IMR-90 (cell line): ENCODE measurements at regions not wholly inside any gene's neighbourhood (a gene's known extent, or its start where the extent isn't known, plus 50 kb on each side); places are given as distances from the start of the nearest gene placed in this dataset.

Experiments
- ATAC-seq: fragments of 200-7000 bp; cut with Tn5 transposase; 2 replicates; pipeline ENCODE4 v1.9.1; 2020; ENCODE audit warnings: low read depth, mild to moderate bottlenecking, moderate library complexity
- BruUV-seq: library from RNA; stranded (reverse); fragments of 400-500 nt; replicated peaks from 2 replicates; lab custom pipeline; 2021; lab: Mats Ljungman, UMichigan
- CTCF ChIA-PET: fragments of 300-600 bp; formaldehyde crosslinking; extraction: SDS; loops from one replicate; lab custom pipeline; 2021; ENCODE audit warnings: antibody characterized with exemption; lab: Yijun Ruan, JAX
- POLR2A ChIA-PET: fragments of 300-600 bp; sonication (Branson Sonifier 250); formaldehyde crosslinking; loops from one replicate; lab custom pipeline; 2022; ENCODE audit warnings: antibody characterized with exemption; ENCODE audit not compliant: unreplicated experiment; lab: Charles Lee
- DNase-seq: peaks from one replicate; pipeline ENCODE4 v3.0.0; 2013
- H2AFZ ChIP-seq: replicated peaks from 2 replicates; pipeline ENCODE3; 2013; ENCODE audit warnings: low read length, mild to moderate bottlenecking; ENCODE audit not compliant: poor library complexity
- H2AK5ac ChIP-seq: 2 replicates; pipeline ENCODE4 v1.6.1; 2013; ENCODE audit warnings: low read depth, low read length, inconsistent platforms
- H2AK9ac ChIP-seq: replicated peaks from 2 replicates; pipeline ENCODE3; 2013; ENCODE audit warnings: mild to moderate bottlenecking, low read depth, low read length, moderate library complexity; ENCODE audit not compliant: poor library complexity
- H2BK120ac ChIP-seq: 2 replicates; pipeline ENCODE4 v1.6.1; 2013; ENCODE audit warnings: low read depth, low read length, inconsistent platforms
- H2BK15ac ChIP-seq: 3 replicates; pipeline ENCODE4 v1.6.1; 2013; ENCODE audit warnings: low read depth, low read length, inconsistent platforms
- H2BK20ac ChIP-seq: 2 replicates; pipeline ENCODE4 v1.6.1; 2013; ENCODE audit warnings: low read depth, mild to moderate bottlenecking, inconsistent platforms, low read length, moderate library complexity
- H2BK5ac ChIP-seq: 2 replicates; pipeline ENCODE4 v1.6.1; 2013; ENCODE audit warnings: mild to moderate bottlenecking, low read depth, low read length, inconsistent platforms; ENCODE audit not compliant: poor library complexity, severe bottlenecking
- H3K14ac ChIP-seq: replicated peaks from 2 replicates; pipeline ENCODE4 v1.6.1; 2013; ENCODE audit warnings: low read depth, low read length, inconsistent platforms
- H3K18ac ChIP-seq: 2 replicates; pipeline ENCODE4 v1.6.1; 2013; ENCODE audit warnings: low read depth, low read length, control low read depth
- H3K23ac ChIP-seq: 2 replicates; pipeline ENCODE4 v1.6.1; 2013; ENCODE audit warnings: low read depth, low read length, inconsistent platforms
- H3K27ac ChIP-seq: 2 replicates; pipeline ENCODE4 v1.5.1; 2013; ENCODE audit warnings: mild to moderate bottlenecking, control low read depth, low read length; ENCODE audit not compliant: insufficient read depth
- H3K27me3 ChIP-seq: 2 replicates; pipeline ENCODE4 v1.6.1; 2013; ENCODE audit warnings: low read length; ENCODE audit not compliant: control insufficient read depth, insufficient read depth
- H3K36me3 ChIP-seq: 2 replicates; pipeline ENCODE4 v1.6.1; 2013; ENCODE audit warnings: low read length, mixed read lengths; ENCODE audit not compliant: control insufficient read depth, insufficient read depth
- H3K4ac ChIP-seq: 2 replicates; pipeline ENCODE4 v1.6.1; 2013; ENCODE audit warnings: low read depth, low read length, inconsistent platforms
- H3K4me1 ChIP-seq: 2 replicates; pipeline ENCODE4 v1.6.1; 2013; ENCODE audit warnings: low read length, mixed read lengths; ENCODE audit not compliant: control insufficient read depth, insufficient read depth
- H3K4me2 ChIP-seq: 2 replicates; pipeline ENCODE4 v1.6.1; 2013; ENCODE audit warnings: low read depth, mild to moderate bottlenecking, control low read depth, low read length, moderate library complexity
- H3K4me3 ChIP-seq: 2 replicates; pipeline ENCODE4 v1.5.1; 2013; ENCODE audit warnings: low read depth, mild to moderate bottlenecking, control low read depth, low read length, moderate library complexity; ENCODE audit not compliant: insufficient read depth
- H3K56ac ChIP-seq: 2 replicates; pipeline ENCODE4 v1.6.1; 2013; ENCODE audit warnings: low read length, inconsistent platforms; ENCODE audit not compliant: insufficient read depth; ENCODE audit errors: extremely low read depth
- H3K79me1 ChIP-seq, 2 experiments: 2 replicates each; pipeline ENCODE4 v1.6.1; 2013; ENCODE audit warnings: low read length in 2 of 2, inconsistent platforms in 1 of 2, low read depth in 1 of 2
- H3K9ac ChIP-seq: 2 replicates; pipeline ENCODE4 v1.6.1; 2013; ENCODE audit warnings: low read depth, low read length, control low read depth
- H3K9me1 ChIP-seq: 2 replicates; pipeline ENCODE4 v1.6.1; 2013; ENCODE audit warnings: low read length, inconsistent platforms; ENCODE audit not compliant: insufficient read depth
- H3K9me3 ChIP-seq: 2 replicates; pipeline ENCODE4 v1.6.1; 2013; ENCODE audit warnings: low read length; ENCODE audit not compliant: control insufficient read depth, insufficient read depth
- H4K20me1 ChIP-seq: 2 replicates; pipeline ENCODE4 v1.6.1; 2013; ENCODE audit warnings: low read length, inconsistent platforms; ENCODE audit not compliant: insufficient read depth
- H4K5ac ChIP-seq: 2 replicates; pipeline ENCODE4 v1.6.1; 2013; ENCODE audit warnings: mild to moderate bottlenecking, low read depth, low read length, control low read depth
- H4K8ac ChIP-seq, 2 experiments: 2 replicates each; pipeline ENCODE4 v1.6.1; 2013; ENCODE audit warnings: low read depth in 2 of 2, low read length in 2 of 2, control low read depth in 1 of 2, inconsistent platforms in 1 of 2
- H4K91ac ChIP-seq: 2 replicates; pipeline ENCODE4 v1.6.1; 2013; ENCODE audit warnings: low read depth, low read length, inconsistent platforms; ENCODE audit not compliant: insufficient read depth
- MXI1 ChIP-seq: IDR thresholded peaks from 2 replicates; pipeline ENCODE4 v1.6.1; 2012; ENCODE audit warnings: low read depth, mild to moderate bottlenecking, low read length, moderate library complexity, borderline replicate concordance
- NFE2L2 ChIP-seq: fragments of 150-350 bp; IDR thresholded peaks from 2 replicates; pipeline ENCODE4 v1.6.1; 2016; ENCODE audit warnings: low read depth, mild to moderate bottlenecking, low read length
- dilution Hi-C: fragments of 300-500 bp; cut with HindIII; formaldehyde crosslinking; loops from one replicate; pipeline ENCODE4 v1.14.3; 2018; ENCODE audit warnings: low sequenced_read_pairs; ENCODE audit not compliant: unreplicated experiment
- in situ Hi-C: fragments of 300-500 bp; cut with MboI; formaldehyde crosslinking; loops from 3 replicates; pipeline ENCODE4 v1.14.3; 2019; ENCODE audit warnings: low sequenced_read_pairs, inconsistent platforms, mixed read lengths
- intact Hi-C: fragments of 100-400 bp; cut with micrococcal nuclease; formaldehyde crosslinking; loops from 2 replicates; pipeline ENCODE4 v1.10.0; 2022

DNA sequence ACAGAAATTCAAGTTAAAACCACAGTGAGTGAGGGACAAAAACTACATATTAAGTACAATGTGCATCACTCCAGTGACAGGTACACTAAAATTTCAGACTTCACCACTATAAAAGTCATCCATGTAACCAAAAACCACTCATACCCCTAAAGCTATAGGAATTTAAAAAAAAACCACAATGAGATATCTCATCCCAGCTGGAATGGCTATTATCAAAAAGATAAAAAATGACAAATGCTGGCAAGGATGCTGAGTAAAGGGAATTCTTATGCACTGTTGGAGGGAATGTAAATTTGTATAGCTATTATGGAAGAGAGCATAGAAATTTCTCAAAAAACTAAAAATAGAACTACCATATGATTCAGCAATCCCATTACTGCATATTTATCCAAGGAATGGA, 171.1 kb downstream of the HHIP start:
- Histone ChIP-seq H4K20me1 (no peaks in the 10 kb centered on the region), H3K14ac (no peak overlapping the region), H3K4me2 (no peak overlapping the region), H4K5ac (no peak overlapping the region), H2BK120ac (no peak overlapping the region), H3K23ac (no peak overlapping the region), H2AK5ac (no peak overlapping the region), H4K91ac (no peak overlapping the region), H2BK20ac (no peak overlapping the region), H3K36me3 (no peaks in the 10 kb centered on the region), H3K9ac (no peak overlapping the region), H3K9me1 (no peaks in the 10 kb centered on the region), H3K27me3 (no peaks in the 10 kb centered on the region), H3K56ac (no peak overlapping the region), H3K27ac (no peak overlapping the region), H3K4me3 (no peak overlapping the region), H2AFZ (no peak overlapping the region), H3K4ac (no peak overlapping the region), H4K8ac (no peak overlapping the region), H2BK15ac (no peak overlapping the region), H3K4me1 (no peaks in the 10 kb centered on the region), H3K79me1 (no peaks in the 10 kb centered on the region), H2AK9ac (no peak overlapping the region), H2BK5ac (no peak overlapping the region), H3K18ac (no peak overlapping the region), H3K9me3 (no peaks in the 10 kb centered on the region)
- TF ChIP-seq NFE2L2, result no peak
- TF ChIP-seq MXI1, result no peak
- in situ Hi-C loops, result no loop called here
- dilution Hi-C loops, result no loop called here
- no peak for ATAC-seq
- intact Hi-C loops, result no loop called here
- POLR2A ChIA-PET, result no interaction called here
- CTCF ChIA-PET, result no interaction called here
- BruUV-seq, result no TSS peak
- DNase-seq, result no peak
